Epithelial cell of proximal tubule (primary cell): ENCODE measurements at regions not wholly inside any gene's neighbourhood (a gene's known extent, or its start where the extent isn't known, plus 50 kb on each side); places are given as distances from the start of the nearest gene placed in this dataset.

Experiments used
- DNase-seq: peaks from one replicate; pipeline ENCODE4 v3.0.0-alpha.2; 2011; ENCODE audit warnings: low read depth
- H3K4me3 ChIP-seq: 2 replicates; pipeline ENCODE4 v1.5.1; 2011; ENCODE audit warnings: low read depth, mild to moderate bottlenecking, low read length
- TF ChIP-seq, protein P1 (sequence below): conservative IDR thresholded peaks from 2 replicates; pipeline ENCODE4 v1.5.1; 2012; ENCODE audit warnings: low read depth, mild to moderate bottlenecking, low read length

DNA sequence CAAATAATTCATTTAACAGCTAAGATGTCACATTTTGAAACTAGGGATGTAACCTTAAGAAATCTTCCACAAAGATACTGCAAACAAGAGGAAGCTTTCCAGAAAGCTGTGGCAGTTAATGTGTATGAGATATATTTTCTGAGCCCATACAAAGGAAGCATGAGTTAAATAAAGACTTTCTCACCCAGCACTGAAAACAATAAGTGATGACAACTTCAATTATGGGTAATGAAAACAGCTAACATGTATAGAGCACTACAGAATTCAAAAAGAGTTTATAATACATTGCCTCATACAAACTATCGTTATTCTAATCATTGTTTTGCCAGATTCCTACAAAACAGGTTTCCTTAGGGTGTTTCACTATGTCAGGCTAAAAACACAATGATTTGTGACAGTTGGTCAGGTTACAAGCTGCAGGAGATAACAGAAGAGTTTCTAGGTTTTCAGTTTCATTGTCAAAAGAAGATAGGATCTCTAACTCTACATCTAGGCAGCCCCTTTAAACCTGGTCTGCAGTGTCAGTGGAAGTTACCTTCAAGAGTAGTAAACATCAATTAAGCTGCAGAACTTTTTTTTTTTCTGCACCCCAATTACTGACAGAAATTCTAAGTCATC is 618.1 kb upstream of the ADGRL3 start:
- H3K4me3 ChIP-seq = no peak overlapping the region
- TF ChIP-seq, protein P1, sequence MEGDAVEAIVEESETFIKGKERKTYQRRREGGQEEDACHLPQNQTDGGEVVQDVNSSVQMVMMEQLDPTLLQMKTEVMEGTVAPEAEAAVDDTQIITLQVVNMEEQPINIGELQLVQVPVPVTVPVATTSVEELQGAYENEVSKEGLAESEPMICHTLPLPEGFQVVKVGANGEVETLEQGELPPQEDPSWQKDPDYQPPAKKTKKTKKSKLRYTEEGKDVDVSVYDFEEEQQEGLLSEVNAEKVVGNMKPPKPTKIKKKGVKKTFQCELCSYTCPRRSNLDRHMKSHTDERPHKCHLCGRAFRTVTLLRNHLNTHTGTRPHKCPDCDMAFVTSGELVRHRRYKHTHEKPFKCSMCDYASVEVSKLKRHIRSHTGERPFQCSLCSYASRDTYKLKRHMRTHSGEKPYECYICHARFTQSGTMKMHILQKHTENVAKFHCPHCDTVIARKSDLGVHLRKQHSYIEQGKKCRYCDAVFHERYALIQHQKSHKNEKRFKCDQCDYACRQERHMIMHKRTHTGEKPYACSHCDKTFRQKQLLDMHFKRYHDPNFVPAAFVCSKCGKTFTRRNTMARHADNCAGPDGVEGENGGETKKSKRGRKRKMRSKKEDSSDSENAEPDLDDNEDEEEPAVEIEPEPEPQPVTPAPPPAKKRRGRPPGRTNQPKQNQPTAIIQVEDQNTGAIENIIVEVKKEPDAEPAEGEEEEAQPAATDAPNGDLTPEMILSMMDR = no peak
- DNase-seq = no peak

GRCh38 chr4:60588556-60588955 is 611.6 kb upstream of the ADGRL3 start:
- no peak overlapping the region for H3K4me3 ChIP-seq
- TF ChIP-seq, protein P1 = no peak
- DNase-seq = no peak

GRCh38 chr4:60589425-60589824 is 610.7 kb upstream of the ADGRL3 start:
- no peak overlapping the region for H3K4me3 ChIP-seq
- DNase-seq = no peak
- TF ChIP-seq, protein P1 = no peak

DNA sequence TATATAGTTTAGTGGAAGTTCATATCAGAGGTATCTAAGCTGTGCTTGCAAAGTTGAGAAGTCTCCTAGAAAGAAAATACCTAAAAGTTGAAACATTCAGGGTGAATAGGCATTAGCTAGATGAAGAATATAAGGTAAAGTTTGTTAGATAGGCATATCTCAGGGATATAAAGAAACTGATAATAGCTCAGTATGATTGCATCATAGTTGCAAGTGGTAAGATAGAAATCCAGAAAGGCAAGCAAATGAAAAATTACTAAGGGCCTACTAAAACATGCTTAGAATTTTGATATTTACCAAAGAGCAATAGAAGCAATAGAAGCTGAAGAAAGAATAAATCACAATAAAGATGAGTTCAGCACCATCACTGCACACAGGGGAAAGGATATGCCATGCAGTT is 610.0 kb upstream of the ADGRL3 start:
- TF ChIP-seq, protein P1 = no peak
- no peak for DNase-seq
- no peak overlapping the region for H3K4me3 ChIP-seq

GRCh38 chr4:60605646-60606354 is 594.3 kb upstream of the ADGRL3 start:
- DNase-seq = no peak
- H3K4me3 ChIP-seq = no peak overlapping the region
- TF ChIP-seq, protein P1 = no peak

DNA sequence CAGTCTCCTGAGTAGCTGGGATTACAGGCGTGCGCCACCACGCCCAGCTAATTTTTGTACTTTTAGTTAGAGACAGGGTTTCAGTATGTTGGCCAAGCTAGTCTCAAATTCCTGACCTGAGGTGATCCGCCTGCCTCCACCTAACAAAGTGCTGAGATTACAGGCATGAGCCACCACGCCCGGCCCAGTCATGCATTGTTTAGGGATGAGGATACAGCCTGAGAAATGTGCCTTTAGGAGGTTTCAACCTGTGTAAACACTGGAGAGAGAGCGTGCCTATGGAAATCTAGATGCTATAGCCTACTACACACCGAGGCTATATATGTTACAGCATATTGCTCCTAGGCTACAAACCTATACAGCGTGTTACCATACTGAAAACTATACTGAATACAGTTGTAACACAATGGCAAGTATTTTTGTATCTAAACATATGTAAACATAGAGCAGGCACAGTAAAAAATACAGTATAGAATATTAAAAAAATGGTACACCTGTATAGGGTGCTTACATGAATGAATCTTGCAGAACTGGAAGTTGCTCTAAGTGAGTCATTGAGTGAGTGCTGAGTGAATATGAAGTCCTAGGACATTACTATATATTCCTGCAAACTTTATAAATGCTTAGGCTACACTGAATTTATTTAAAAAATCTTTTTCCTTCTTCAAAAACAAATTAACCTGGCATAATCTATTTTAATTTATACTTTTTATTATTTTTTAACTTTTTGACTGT is 588.2 kb upstream of the ADGRL3 start:
- no peak overlapping the region for H3K4me3 ChIP-seq
- TF ChIP-seq, protein P1 = no peak
- DNase-seq = no peak
